ENCODE measurements at regions not wholly inside any gene's neighbourhood (a gene's known extent, or its start where the extent isn't known, plus 50 kb on each side); places are given as distances from the start of the nearest gene placed in this dataset.
"Not testable (repeated sequence)": the region's sequence is repeated elsewhere in the genome, so short reads cannot be mapped to it uniquely, and the experiment has no call there.

GRCh38 chr1:47522935-47523834 lies 85.3 kb downstream of the FOXD2 start:
- DNase-seq (ENCODE audit: low read depth in 2 of 2), result no peak

GRCh38 chr1:47523835-47524215 lies 86.0 kb downstream of the FOXD2 start:
- DNase-seq (ENCODE audit: low read depth in 2 of 2), result no peak

GRCh38 chr1:47524272-47524671 lies 86.4 kb downstream of the FOXD2 start:
- no peak for DNase-seq (ENCODE audit: low read depth in 2 of 2)

DNA sequence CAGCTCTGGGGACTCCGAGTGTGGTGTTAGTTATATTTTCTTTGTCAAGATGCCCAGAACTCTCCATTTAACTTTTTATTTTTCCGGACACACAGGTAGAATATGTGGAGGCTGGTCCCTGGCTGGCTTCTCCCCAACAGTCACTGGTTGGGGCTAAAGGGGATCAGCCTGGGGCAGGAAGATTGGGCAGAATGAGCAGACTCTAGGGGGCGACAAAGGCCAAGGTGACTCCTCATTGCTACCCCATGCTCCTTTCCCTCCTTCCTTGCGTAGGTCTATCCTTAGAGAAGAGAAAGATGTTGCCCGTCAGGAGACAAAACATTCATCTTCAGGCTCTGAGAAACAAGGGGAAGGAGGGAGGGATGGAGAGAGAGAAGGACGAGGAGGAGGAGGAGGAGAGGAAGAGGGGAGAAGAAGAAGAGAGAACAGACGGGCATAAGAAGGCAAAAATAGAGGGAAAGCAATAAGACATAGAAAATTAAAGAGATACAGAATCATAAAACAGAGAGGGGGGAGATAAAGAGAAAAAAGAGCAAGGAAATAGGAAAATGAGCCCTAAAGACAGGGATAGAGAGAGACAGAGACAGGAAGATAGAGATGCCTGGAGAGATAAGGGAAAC lies 89.9 kb downstream of the FOXD2 start:
- no peak for DNase-seq (ENCODE audit: low read depth in 2 of 2)

- DNase-seq (ENCODE audit: low read depth in 2 of 2), result no peak
Observed at GRCh38 chr1:47529520-47530098, 91.8 kb downstream of the FOXD2 start.

DNA sequence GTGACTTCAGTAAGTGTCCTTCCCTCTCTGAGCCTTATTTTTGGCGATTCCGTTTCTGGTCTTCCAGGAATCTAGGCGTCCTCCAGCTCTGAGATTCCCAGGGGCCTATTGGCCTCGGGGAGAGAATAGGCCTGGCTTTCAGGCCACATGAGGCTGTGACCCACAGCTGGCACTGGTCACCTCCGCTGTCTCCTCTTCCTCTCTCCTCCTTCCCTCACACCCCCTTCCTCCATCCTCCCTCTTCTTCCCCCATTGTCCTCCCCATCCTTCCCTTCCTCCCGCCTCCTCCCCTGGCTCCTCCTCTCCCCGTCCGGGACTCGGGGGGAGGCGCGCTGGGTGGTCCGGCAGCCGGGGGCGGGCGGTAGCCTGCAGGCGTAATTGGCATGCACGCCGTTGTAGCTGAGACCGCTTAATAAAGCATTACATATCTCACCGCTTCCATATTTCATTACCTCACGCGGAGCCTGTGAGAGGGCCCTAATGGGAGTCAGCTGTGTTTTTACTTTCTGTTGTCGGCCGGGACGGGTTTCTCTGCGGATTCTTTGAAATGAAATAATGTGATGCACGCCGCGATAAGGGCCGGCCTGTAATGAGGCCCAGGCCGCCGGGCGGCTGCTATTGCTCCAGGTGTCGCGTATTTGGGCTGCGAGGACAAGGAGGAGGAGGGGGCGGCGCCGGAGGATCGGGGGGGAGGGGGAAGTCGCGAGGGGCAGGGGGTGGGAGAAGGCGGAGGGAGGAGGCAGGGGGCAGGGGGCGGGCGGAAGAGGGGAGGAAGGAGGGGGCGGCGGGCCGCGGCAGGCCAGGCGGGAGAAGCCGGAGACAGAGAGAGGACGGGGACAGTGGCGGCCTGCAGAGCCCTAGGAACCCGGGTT lies 95.3 kb downstream of the FOXD2 start:
- DNase-seq (ENCODE audit: low read depth in 2 of 2), result no peak

DNA sequence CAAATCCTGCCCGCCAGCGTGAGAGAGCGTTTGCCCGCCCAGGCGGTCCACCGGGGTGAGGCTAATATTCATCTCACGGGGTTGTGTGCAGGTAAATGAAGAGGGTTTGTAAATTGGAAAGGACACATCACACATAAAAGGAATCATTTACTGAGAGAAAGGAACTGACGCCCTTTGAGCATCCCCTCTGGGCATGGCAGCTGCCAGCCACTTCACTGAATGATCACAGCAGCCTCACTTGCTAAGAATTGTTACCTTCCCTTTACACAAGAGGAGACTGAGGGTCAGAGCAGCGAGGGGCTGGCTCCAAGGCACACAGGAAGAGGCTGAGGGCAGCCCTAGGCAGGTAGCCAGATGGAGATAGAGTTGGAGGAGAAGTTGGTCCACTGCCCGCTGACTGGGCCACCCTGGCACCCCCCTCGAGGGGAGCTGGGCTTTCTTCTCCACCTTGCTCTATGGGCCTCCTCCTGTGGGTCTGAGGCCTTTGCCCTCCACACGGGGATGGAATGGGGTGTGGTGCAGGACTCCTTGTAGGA lies 96.0 kb downstream of the FOXD2 start:
- no peak for DNase-seq (ENCODE audit: low read depth in 2 of 2)

DNA sequence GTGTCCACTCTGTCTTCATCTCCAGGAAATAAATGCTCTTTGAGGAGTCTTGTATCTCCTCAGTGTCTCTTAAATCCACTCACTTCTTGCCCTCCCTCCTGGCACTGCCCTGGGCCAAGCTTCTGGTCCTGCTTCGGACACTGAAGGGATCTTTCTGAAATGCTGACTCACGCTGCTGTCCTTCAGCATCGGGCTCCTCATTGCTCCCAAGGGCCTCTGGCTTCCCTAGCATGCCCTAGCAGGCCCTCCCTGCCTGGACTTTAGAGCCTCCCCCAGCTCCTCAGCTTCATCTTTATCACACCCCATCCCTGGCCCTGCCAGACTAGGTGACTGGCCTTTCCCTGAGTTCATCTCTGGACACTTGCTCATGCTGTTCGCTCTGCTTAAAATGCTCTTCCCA lies 96.6 kb downstream of the FOXD2 start:
- no peak for DNase-seq (ENCODE audit: low read depth in 2 of 2)

- DNase-seq (ENCODE audit: low read depth in 2 of 2), result no peak
Observed at GRCh38 chr1:47536646-47537118, 98.8 kb downstream of the FOXD2 start.

- DNase-seq (ENCODE audit: low read depth in 2 of 2), result no peak
Observed at GRCh38 chr1:47537268-47537667, 99.4 kb downstream of the FOXD2 start.

DNA sequence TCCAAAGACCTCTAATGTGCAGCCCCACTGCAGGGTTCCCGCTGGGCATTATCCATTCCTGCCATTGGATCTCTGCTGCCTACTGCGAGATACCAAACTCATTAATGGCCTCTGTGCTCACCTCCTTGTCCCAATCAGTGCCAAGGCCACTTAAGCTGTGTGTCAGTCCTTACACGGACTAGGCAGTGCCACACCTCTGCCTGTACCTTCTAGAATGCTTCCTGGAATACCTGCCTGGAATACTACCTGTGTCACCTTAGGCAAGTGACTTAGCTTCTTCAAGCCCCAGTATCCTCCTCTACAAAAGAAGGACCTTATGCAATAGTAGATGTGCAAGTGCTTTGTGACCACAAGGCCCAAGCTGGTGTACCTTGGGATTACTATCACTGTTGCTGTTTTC lies 100.1 kb downstream of the FOXD2 start:
- no peak for DNase-seq (ENCODE audit: low read depth in 2 of 2)

GRCh38 chr1:47538530-47538929 lies 100.7 kb downstream of the FOXD2 start:
- not testable (repeated sequence) for DNase-seq (ENCODE audit: low read depth in 2 of 2)

DNA sequence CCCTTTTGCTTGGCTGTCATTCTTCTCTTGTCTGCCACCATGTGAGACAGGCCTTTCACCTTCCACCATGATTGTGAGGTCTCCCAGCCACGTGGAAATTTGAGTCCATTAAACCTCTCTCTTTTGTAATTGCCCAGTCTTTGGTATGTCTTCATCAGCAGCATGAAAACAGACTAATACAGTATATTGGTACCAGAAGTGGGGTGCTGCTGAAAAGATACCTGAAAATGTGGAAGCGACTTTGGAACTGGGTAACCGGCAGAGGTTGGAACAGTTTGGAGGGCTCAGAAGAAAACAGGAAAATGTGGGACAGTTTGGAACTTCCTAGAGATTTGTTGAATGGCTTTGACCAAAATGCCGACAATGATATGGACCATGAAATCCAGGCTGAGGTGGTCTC lies 103.9 kb downstream of the FOXD2 start:
- not testable (repeated sequence) for DNase-seq (ENCODE audit: low read depth in 2 of 2)

- not testable (repeated sequence) for DNase-seq (ENCODE audit: low read depth in 2 of 2)
Observed at GRCh38 chr1:47543089-47543488, 105.2 kb downstream of the FOXD2 start.

DNA sequence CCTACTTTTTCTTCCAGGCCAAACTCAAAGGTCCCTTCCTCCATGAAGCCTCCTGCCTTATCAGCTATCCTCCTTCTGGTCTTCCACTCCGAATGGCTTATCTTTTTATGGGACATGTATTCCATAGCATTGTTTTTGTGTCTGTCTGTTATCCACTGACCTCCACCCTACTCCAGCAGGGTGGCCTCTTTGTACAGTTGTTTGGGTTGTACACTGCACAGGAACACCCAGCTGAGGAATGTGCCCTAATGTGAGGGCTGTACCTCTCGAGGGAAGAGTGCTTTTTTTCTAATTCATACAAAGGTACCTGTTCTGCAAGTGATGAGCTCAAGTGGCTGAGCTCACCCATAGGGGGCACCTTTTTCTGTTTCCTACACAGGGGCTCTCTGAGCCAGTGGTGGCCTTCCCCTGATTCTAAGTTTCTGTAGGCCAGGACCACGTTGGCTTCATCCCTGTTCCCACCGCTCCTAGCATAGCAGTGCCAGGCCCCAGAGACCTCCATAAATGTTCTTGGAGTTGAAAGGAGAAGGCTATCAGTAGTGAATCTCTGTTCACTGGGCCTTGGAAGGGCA lies 108.2 kb downstream of the FOXD2 start:
- no peak for DNase-seq (ENCODE audit: low read depth in 2 of 2)

DNA sequence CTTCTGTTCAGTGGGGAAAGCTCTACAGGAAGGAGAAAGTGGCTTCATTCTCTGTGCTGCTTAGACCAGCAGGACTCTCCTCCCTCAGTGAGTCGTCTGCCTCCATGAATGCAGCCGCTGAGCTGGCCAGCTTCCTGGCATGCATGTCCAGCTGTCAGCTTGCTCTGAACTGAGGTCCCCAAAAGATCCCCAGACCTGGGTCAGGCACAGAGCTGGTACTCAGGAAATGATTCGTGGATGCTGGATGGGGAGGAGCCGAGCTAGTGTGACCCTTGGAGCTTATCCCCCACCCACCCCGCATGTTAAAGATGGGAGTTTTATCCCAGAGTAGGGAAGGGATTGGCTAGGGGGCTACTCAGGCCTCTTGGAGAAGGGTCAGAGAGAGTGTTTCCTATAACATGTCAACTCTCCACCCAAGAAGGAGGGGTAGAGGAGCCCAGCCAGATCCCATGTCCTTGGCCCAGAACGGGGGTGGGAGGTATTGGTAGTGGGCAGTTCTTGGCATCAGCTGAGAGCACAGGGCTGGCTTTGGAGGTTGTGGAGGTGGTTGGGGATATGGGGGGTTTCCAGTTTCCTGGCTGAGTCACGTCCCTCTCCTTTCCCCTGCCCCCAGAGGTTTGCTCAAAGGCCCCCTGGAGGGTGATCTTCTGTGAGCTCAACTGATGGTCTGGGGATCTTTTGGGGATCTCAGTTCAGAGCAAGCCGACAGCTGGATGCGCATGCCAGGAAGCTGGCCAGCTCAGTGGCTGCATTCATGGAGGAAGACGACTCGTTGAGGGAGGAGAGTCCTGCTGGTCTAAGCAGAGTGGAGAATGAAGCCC lies 110.1 kb downstream of the FOXD2 start:
- DNase-seq (ENCODE audit: low read depth in 2 of 2), result no peak

DNA sequence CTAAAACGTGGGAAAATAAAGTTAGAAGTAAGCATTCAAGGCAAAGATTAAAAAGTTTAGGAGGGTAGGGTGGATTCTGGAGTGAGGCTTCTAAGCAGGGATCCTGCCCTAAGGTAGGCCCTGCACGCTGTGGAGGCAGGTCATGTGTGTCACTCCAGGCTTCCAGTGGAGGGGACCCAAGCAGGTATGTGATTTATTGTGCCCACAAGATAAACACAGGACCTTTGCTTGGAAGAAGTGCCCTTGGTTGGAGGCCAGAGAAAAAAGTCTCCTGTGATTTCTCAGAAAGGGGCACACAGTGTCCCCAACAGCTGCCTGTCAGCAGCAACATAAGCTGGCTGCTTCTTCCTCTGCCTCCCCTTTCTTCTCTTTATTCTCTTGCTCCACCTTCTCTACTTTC lies 110.8 kb downstream of the FOXD2 start:
- DNase-seq (ENCODE audit: low read depth in 2 of 2), result no peak

DNA sequence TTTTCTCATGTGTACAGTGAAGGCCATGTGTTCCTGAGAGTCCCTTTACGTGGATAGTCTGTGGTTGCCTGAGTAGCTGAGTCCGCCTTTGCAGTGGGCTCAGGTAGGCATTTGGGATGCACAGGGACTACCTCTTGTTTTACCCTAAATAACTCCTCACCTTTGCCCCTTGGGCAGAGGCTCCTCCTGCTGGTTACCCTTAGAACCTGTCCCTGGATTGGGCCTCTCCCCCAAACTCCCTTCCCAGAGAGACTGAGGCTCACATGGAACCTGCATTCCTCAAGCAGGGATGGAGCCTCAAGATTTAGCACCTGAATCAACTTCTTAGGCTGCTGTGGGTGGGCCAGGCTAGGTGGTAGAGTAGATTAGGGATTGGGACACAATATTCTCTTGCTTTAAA lies 111.7 kb downstream of the FOXD2 start:
- DNase-seq (ENCODE audit: low read depth in 2 of 2), result no peak

- DNase-seq (ENCODE audit: low read depth in 2 of 2), result no peak
Observed at GRCh38 chr1:47550929-47551328, 113.1 kb downstream of the FOXD2 start.

DNA sequence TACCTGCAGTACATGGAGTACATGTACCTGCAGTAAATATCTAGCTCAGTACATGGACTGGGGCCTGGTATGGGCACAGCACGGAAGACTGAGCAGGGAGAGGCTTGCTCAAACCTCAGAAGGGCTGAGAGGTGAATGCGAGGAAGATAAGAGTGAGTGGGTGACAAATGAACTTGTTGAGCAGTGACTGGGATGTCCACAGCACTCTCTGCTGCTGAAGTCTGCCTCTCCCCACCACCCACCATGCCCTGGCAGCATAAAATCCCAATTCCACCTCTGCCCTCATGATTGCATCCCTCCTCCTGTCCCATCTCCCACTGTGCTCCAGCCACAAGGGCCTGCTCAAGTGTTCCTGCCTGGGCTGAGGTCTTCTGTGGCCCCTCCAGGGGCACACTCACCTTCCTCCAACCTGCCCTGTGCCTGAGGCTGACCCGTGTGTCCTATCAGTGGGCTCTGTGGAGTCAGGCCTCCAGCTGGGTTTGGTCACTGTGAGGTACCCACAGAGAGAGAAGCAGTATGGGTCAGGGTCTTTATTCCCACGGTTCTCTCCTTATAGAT lies 114.2 kb downstream of the FOXD2 start:
- no peak for DNase-seq (ENCODE audit: low read depth in 2 of 2)
